GM19023 (cell line): ENCODE measurements at regions not wholly inside any gene's neighbourhood (a gene's known extent, or its start where the extent isn't known, plus 50 kb on each side); places are given as distances from the start of the nearest gene placed in this dataset.
"Not testable (repeated sequence)": the region's sequence is repeated elsewhere in the genome, so short reads cannot be mapped to it uniquely, and the experiment has no call there.

Experiments
- ATAC-seq: cut with Tn5 transposase; IDR thresholded peaks from one replicate; pipeline ENCODE4 v1.9.1; 2021; ENCODE audit warnings: mild to moderate bottlenecking, moderate library complexity; ENCODE audit not compliant: unreplicated experiment

DNA sequence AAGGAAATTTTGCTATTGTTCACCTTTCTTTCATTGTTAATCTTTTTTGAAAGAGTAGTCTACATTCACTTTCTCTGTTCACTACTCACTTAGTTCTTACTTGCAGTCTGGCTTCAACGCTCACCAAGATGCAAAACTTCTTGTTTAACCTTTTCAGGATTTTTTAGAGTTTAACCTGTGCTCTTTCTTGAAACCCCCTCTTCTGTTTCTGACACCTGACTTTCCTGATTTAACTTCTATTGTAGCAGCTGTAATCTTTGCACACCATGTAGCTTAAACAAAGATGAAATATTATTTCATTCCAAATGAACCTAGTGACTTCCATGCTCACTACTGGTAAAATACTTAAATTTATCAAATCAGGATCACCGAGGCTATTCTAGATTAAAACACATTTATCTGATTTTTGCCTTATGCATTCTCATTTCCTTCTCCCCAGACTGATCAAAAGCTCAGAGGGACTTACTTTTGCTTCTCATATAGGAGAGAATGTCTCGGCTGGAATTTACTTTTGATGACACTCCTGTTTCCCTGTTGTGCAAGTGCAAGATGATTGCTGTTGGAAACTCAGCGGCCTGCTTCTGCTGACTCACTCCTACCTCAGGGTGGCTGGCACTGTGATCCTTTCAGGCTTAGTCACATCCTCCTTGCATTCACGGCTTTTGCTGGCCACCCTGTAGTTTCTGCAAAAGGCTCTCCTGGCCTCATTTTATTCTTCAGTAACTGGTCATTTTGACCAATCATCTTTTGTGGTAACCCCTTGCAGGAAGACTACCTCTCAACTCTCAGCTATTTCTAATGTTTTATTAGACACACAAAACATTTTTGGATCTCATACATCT lies 109.3 kb upstream of the IFNE start:
- no peak for ATAC-seq

GRCh38 chr9:21592063-21592338 lies 109.9 kb upstream of the IFNE start:
- ATAC-seq, result no peak

- ATAC-seq, result no peak
These were observed 115.2 kb upstream of the IFNE start for GRCh38 chr9:21597284-21597683.

- no peak for ATAC-seq
These were observed 116.6 kb upstream of the IFNE start for GRCh38 chr9:21598749-21599148.

DNA sequence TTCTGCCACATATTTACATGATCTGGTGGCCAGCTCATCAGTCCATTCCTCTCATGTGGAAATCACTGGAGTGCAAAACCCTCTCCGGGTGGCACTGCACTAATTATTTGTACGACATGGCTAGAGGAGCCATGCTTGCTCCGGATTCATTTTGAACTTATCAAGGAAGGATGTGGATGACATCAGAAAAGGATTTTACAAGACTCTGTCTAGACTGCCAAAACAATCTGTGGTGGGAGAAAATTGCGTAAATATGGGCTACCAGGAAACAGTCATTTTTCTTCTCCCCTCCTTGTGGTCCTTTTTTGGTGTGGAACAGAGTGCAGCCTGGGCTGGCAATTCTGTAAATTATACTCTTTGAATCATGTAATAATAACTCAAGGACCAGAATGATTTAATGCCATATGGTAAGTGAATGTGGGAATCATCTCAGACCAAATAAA lies 123.4 kb upstream of the IFNE start:
- ATAC-seq, result no peak

DNA sequence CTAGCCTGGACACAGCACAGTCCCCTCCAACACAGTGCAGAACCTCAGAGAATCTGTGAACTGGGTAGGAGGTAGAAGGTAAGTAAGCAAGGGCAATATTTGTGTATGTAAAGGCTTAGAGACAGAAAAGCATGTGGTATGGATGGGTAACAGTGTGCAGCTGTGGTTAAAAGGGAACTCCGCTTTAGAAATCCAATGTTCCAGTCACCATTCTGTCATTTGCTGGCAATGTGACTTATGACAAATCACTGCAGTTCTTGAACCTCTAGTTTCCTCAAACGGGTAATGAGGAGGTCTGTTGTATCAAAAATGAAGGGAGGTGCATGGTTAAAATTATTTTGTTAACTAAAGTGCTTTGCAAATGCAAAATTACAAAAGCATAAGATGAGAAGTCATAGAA lies 125.5 kb upstream of the IFNE start:
- no peak for ATAC-seq

- no peak for ATAC-seq
These were observed 126.1 kb upstream of the IFNE start for GRCh38 chr9:21608200-21608599.

GRCh38 chr9:21609506-21609905 lies 127.4 kb upstream of the IFNE start:
- no peak for ATAC-seq

GRCh38 chr9:21611891-21612290 lies 129.8 kb upstream of the IFNE start:
- ATAC-seq, result no peak

DNA sequence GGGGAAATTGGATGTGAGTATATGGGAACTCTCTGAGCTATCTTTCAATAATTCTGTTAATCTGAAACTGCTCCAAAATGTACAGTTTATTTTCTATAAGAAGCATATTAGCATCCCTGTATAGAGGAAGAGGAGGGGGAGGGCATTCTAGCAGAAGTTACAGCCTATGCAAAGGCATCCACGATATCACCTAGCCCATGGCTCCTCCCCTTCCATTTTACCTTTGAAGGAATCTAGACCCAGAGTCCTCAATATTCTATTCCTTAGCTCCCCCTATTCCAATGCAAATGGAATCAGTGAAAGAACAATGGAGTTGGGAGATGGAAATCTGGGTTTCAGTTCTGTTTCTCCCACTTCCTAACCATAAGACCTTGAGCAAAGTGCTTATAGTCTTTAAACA lies 132.9 kb upstream of the IFNE start:
- no peak for ATAC-seq

DNA sequence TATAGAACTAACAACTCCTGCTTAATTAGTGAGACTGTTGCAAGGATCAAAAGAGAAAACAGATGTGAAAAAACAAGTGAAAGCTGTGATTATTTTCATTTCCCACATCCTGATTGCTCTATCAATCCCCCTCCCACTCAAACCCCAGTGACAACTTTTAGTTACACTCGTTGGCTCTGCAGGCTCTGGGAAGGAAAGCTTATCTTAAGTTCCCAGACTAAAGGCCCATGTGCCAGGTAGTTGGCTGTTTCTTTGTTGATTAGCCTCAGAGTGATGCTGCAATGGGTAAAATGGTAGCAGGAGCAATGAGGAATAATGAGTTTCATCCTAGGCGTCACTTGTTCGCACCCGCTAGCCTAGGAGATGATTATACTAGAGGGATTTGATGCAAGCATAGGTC lies 133.3 kb upstream of the IFNE start:
- no peak for ATAC-seq

DNA sequence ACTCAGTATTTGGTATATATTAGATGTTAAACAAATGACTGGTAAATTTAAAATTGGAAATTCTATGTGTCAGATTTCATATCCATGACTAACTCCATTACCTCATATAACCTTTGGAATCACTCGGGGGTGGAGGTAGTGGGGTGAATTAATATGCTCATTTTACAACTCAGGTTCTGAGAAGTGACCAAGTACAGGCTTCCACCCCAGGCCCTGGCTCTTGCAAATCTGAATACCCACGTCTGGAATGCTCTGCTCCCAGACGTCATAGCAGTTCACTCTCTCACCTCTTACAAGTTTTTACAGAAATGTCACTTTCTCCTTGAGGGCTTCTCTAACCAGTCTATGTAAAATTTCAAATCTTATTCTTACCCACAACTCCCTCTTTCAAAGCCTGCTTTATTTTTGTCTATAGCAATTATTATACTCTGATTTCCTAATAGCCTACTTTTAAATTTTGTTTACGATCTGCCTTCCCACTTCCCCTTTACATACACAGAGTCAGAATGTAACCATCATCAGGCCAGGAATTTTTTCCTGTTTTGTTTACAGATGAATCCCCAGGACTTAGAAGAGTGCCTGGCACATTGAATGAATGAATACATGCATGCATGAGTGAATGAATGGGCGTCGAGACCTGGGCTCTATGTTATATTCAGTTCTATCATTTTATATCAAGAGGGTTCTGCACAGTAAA lies 134.1 kb upstream of the IFNE start:
- no peak for ATAC-seq

- no peak for ATAC-seq
These were observed 142.8 kb upstream of the IFNE start for GRCh38 chr9:21624675-21625644.

- no peak for ATAC-seq
These were observed 144.4 kb upstream of the IFNE start for GRCh38 chr9:21626493-21626892.

GRCh38 chr9:21628954-21629353 lies 146.8 kb upstream of the IFNE start:
- not testable (repeated sequence) for ATAC-seq

GRCh38 chr9:21634951-21635350 lies 152.8 kb upstream of the IFNE start:
- no peak for ATAC-seq

DNA sequence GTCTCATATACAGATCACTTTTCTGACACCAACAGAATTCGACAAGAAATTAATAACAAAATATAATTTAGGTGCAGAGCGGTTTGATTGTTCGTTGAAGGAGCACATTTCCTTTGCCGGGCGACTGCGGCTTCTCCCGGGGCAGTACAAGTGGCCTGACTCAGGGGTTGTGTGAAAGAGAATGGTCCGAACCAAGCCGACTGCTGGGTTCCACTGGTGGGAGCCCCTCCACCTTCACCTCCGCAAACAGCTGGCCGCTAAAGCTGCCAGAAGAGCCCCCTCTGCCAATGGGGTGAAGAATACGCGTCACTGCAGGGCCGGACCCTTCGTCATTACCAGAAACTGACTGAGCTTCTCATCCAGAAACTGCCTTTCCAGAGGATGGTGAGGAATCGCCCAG lies 156.0 kb upstream of the IFNE start:
- ATAC-seq, result no peak

- no peak for ATAC-seq
These were observed 149.3 kb upstream of the MTAP start for GRCh38 chr9:21653091-21653490.

DNA sequence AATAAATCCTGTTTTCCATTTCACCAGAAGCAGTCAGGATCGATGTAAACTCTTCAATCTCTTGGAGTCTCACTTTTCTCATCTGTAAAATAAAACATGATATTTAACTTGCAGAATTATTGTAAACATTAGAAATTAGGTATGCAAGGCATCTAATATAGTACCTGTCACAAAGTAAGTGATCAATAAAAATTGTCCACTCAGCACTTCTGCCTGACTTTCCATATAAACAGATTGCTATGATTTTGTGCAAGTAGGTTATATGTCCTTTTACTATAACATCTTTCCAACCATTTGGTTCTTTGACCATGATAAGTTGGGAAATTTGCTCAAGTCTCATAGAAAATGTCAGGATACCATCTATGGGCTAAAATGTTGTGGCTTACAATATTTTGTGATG lies 148.8 kb upstream of the MTAP start:
- no peak for ATAC-seq

DNA sequence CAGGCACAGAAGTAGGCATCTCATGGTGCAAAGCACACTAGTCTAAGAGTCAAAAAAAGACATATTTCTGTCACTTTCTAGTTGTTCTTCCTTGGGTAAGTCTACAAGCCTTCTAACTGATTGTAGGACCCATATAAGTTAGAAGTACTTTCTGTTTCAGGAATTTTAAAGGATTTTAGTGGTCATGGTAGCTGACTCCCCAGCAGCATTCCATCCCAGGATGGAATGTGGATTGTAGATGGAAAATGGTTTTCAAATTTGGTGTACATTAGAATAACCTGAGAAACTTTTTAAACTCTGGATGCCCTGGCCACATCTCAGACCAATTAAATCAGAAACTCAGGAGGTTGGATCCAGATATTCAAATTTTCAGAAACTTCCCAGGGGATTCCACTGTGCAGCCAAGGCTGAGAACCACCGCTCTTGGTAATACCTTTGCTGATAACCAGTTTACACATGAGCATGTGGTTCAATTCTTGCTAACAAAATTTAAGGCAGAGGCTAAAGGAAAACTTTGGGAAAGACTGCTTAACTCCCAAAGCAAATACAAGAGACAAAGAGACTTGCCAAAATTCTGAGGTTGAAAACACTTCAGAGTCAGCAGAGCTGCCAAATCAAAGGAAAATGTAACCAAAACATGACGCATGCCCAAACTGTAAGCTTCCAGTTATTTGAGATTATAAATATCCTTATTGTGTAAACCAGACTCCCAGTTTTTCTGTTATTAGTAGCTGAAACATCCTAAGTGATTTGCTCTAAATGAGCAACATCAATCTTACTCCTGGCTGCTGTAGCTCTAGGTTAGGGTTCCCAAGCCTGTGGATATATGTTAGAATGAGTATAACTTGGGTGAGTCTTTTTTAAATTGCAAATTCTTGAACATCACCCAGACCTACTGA lies 145.4 kb upstream of the MTAP start:
- ATAC-seq, result no peak
